ENCODE measurements at regions not wholly inside any gene's neighbourhood (a gene's known extent, or its start where the extent isn't known, plus 50 kb on each side); places are given as distances from the start of the nearest gene placed in this dataset.

DNA sequence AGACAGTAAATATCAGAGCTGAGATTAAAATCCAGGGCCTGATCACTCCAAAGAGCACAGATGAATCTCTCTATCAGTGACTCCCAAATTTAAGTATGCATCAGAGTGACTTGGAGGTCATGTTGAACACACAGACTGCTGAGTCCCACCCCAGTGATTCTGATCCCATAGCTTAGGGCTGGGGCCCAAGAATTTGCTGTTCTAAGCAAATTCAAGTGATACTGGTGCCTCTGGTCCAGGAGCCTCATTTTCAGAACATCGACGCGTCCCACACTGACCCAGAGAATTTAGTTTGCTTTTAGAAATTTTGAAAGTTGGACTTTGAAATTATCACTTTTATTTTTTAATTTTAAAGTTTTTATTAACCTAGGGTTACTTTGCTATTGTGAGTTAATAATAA lies 72.7 kb upstream of the NETO1 start:
- DNase-seq, result no peak

DNA sequence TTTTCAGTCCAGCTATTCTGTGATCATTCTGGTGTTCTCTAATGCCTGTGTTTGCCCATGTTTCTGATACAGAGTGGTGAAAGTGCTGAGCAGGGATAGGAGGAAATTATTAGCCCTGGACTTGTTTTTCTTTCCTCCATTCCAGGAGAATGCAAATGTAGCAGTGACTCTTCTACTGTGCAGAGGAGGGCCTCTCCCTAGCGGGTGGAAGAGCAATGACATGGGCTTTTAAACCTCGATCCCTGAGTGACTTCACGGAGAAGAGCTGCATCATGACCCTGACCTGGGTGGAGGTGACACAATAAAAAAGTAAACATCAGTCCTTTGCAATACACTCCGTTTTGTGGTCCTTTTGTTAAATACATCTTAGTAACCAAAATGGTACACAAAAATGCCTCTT lies 68.0 kb upstream of the NETO1 start:
- no peak for DNase-seq

DNA sequence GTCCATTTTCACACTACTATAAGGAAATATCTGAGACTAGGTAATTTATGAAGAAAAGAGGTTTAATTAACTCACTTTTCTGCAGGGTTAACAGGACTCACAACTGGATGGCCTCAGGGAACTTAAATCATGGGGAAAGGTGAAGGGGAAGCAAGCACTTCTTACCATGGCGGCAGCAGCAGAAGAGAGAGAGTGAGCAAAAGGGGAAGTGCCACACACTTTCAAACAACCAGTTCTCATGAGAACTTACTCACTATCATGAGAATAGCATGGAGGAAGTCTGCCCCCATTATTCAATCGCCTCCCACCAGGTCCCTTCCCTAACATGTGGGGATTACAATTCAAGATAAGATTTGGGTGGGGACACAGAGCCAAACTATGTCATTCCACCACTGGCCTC lies 55.1 kb upstream of the NETO1 start:
- no peak for DNase-seq

All from suppressor macrophage treated with lipopolysaccharide for 4 hours (primary cell).